SK-N-SH treated with all-trans-retinoic acid at 6 μM for 48 hours (cell line): ENCODE measurements at regions not wholly inside any gene's neighbourhood (a gene's known extent, or its start where the extent isn't known, plus 50 kb on each side); places are given as distances from the start of the nearest gene placed in this dataset.

Source experiments
- OSR1 ChIP-seq: fragments of 250-450 bp; sonication (Bioruptor Pico); IDR thresholded peaks from 2 replicates; pipeline ENCODE4 v1.8.0; 2022; ENCODE audit warnings: moderate library complexity, mild to moderate bottlenecking, inconsistent platforms
- PATZ1 ChIP-seq: fragments of 250-450 bp; sonication (Bioruptor Pico); IDR thresholded peaks from 2 replicates; pipeline ENCODE4 v1.8.0; 2020; ENCODE audit warnings: mild to moderate bottlenecking, moderate library complexity, borderline replicate concordance
- RARB ChIP-seq: fragments of 250-450 bp; sonication (Bioruptor Pico); IDR thresholded peaks from 2 replicates; pipeline ENCODE4 v1.8.0; 2021; ENCODE audit warnings: mild to moderate bottlenecking, moderate library complexity
- ZFP30 ChIP-seq: fragments of 450-650 bp; formaldehyde crosslinking; IDR thresholded peaks from 2 replicates; pipeline ENCODE4 v1.5.0; 2022; ENCODE audit warnings: mild to moderate bottlenecking, moderate library complexity

- TF ChIP-seq RARB (CRISPR knock-in tag) (no peak), OSR1 (CRISPR knock-in tag) (no peak), ZFP30 (CRISPR knock-in tag) (no peak), PATZ1 (CRISPR knock-in tag) (no peak)
Observed at GRCh38 chr6:67870321-67870720, 764.8 kb upstream of the ADGRB3 start.
